ENCODE measurements at regions not wholly inside any gene's neighbourhood (a gene's known extent, or its start where the extent isn't known, plus 50 kb on each side); places are given as distances from the start of the nearest gene placed in this dataset.

- no peak for TF ChIP-seq CTCF (IDR thresholded peaks at IDR 0.05)
- no peak for TF ChIP-seq ZFX (IDR thresholded peaks at IDR 0.05; ENCODE audit: borderline replicate concordance)
Measured at GRCh38 chr5:89407054-89407453, 524.1 kb upstream of the MEF2C start.
